Activated naive CD8-positive, alpha-beta T cell treated with anti-CD3 and anti-CD28 coated beads, Interleukin-2, amount 10 ng/mL, durations not matched to agents 7 days and 5 days (primary cell): ENCODE measurements at regions not wholly inside any gene's neighbourhood (a gene's known extent, or its start where the extent isn't known, plus 50 kb on each side); places are given as distances from the start of the nearest gene placed in this dataset.
"Not testable (repeated sequence)": the region's sequence is repeated elsewhere in the genome, so short reads cannot be mapped to it uniquely, and the experiment has no call there.

ENCODE experiments used
- ATAC-seq: fragments of 150-1000 bp; cut with Tn5 transposase; one replicate; pipeline ENCODE4 v1.10.0; 2021; ENCODE audit warnings: low read depth, moderate library complexity
- POLR2A ChIA-PET: fragments of 350-600 bp; sonication (Branson Sonifier 250); formaldehyde crosslinking; loops from one replicate; lab custom pipeline; 2021; ENCODE audit warnings: antibody characterized with exemption; lab: Charles Lee
- DNase-seq: peaks from one replicate; pipeline ENCODE4 v3.0.0; 2021
- H3K27ac Mint-ChIP-seq: one replicate; pipeline ENCODE4 v1.8.0; 2022; ENCODE audit warnings: mild to moderate bottlenecking, mixed read lengths
- H3K27me3 Mint-ChIP-seq: one replicate; pipeline ENCODE4 v1.8.0; 2022; ENCODE audit warnings: mild to moderate bottlenecking, moderate library complexity, mixed read lengths
- H3K36me3 Mint-ChIP-seq: one replicate; pipeline ENCODE4 v1.8.0; 2021; ENCODE audit warnings: mild to moderate bottlenecking, mixed read lengths
- H3K4me1 Mint-ChIP-seq: one replicate; pipeline ENCODE4 v1.8.0; 2021; ENCODE audit warnings: mixed read lengths
- H3K4me3 Mint-ChIP-seq: one replicate; pipeline ENCODE4 v1.8.0; 2022; ENCODE audit warnings: mild to moderate bottlenecking, moderate library complexity, mixed read lengths
- H3K9me3 Mint-ChIP-seq: one replicate; pipeline ENCODE4 v1.8.0; 2021; ENCODE audit warnings: mixed read lengths

DNA sequence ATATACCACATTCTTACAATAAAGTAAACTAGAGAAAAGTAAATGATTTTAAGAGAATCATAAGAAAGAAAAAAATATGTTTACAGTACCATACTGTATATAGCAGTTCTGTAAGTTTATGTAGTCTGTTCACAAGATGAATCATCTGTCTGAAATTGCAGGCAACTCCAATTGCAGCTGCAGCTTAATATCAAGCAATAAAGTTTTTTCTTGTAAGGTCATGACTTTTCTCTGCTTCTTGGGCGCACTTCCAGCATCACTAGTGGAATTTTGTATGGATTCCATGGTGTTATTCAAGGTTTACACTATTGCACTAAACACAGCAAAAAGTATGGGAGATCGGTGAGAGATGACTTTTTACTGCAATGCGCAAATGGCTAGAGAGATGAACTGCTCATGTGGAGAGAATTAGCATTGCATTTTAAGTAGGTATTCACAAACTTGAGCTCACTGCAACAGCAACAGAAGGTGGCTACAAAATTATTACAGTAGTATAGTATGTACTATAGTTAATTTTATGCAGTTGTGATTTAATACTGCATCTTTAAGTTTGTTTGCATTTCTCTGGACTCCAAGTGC is 445.4 kb upstream of the OR4E1 start:
- H3K27ac Mint-ChIP-seq = peak overlapping the region; percentile 78
- H3K27me3 Mint-ChIP-seq = no peaks in the 10 kb centered on the region
- H3K9me3 Mint-ChIP-seq = no peaks in the 10 kb centered on the region
- H3K4me1 Mint-ChIP-seq = peaks cover 11% of the 10 kb centered on the region
- peak overlapping the region; percentile 62 for H3K4me3 Mint-ChIP-seq
- DNase-seq (no peak), ATAC-seq (no peak)
- POLR2A ChIA-PET = interaction anchor here (0.8 to 1.6 kb wide), 2 partner anchors 437 to 443 kb away, joined by 3 to 4 read pairs; no protein-coding TSS in a partner anchor
- no peaks in the 10 kb centered on the region for H3K36me3 Mint-ChIP-seq

DNA sequence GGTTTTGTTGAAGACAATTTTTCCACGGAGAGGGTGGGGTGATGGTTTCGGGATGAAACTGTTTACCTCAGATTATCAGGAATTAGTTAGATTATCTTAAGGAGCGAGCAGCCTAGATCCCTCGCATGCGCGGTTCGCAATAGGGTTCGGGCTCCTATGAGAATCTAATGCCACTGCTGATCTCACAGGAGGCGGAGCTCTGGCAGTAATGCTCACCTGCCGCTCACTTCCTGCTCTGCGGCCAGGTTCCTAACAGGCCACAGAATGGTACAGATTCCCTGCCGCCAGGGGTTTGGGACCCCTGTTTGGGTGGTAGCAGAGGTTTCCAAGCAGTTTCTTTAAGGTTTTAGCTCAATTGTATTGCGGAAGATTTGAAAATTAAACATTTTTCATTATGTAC is 439.8 kb upstream of the OR4E1 start:
- Mint-ChIP-seq H3K27me3 (no peaks in the 10 kb centered on the region), H3K4me3 (peak overlapping the region; percentile 81), H3K27ac (peak overlapping the region; percentile 79), H3K4me1 (peaks cover 6% of the 10 kb centered on the region), H3K36me3 (no peaks in the 10 kb centered on the region), H3K9me3 (no peaks in the 10 kb centered on the region)
- POLR2A ChIA-PET = interaction anchor here (0.6 kb wide), 1 partner anchor 468 kb away, joined by 5 read pairs; no protein-coding TSS in a partner anchor
- ATAC-seq = peak; percentile 45
- no peak for DNase-seq

GRCh38 chr14:22112004-22112403 is 438.4 kb upstream of the OR4E1 start:
- peak overlapping the region; percentile 81 for H3K4me3 Mint-ChIP-seq
- H3K36me3 Mint-ChIP-seq = no peaks in the 10 kb centered on the region
- DNase-seq (peak; percentile 45), ATAC-seq (no peak)
- no peaks in the 10 kb centered on the region for H3K27me3 Mint-ChIP-seq
- H3K9me3 Mint-ChIP-seq = no peaks in the 10 kb centered on the region
- POLR2A ChIA-PET = interaction anchor here (1.1 to 1.5 kb wide), 2 partner anchors 66 to 399 kb away, joined by 4 to 5 read pairs; no protein-coding TSS in a partner anchor
- H3K27ac Mint-ChIP-seq = peak overlapping the region; percentile 79
- H3K4me1 Mint-ChIP-seq = peaks cover 11% of the 10 kb centered on the region

DNA sequence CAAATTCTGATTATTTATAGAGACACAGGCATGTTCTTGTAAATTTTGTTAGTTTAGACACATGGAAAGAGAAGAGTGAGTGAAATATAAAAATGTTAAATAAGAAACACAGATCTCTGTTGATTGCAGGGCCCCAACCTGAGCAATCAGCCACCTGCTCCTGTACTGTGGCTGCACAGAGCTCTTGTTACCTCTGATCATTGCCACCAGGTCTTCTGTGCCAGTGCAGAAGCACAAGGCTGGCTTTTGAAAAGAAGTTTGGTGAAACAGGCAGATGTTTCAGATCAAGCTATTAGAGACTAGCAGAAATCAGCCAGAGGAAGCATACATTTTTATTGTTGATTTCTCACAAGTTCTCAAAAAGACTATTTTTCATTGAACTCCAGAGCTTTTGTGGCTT is 434.1 kb upstream of the OR4E1 start:
- no peak for ATAC-seq

GRCh38 chr14:22106700-22107697 is 433.4 kb upstream of the OR4E1 start:
- Mint-ChIP-seq H3K27ac (peak overlapping the region; percentile 69), H3K4me1 (peaks cover 9% of the 10 kb centered on the region), H3K36me3 (no peaks in the 10 kb centered on the region), H3K9me3 (no peaks in the 10 kb centered on the region), H3K27me3 (no peaks in the 10 kb centered on the region), H3K4me3 (peak overlapping the region; percentile 44)
- no peak for ATAC-seq
- POLR2A ChIA-PET = interaction anchor here (1.6 kb wide), 1 partner anchor 10 kb away, joined by 4 read pairs; no protein-coding TSS in a partner anchor
- DNase-seq = no peak

More for the DNA sequence above, 434.1 kb upstream of the OR4E1 start:
- Mint-ChIP-seq H3K27me3 (no peaks in the 10 kb centered on the region), H3K4me1 (peaks cover 10% of the 10 kb centered on the region), H3K36me3 (no peaks in the 10 kb centered on the region), H3K9me3 (no peaks in the 10 kb centered on the region), H3K27ac (peak overlapping the region; percentile 69), H3K4me3 (peak overlapping the region; percentile 44)
- POLR2A ChIA-PET = interaction anchor here (1.6 kb wide), 1 partner anchor 10 kb away, joined by 4 read pairs; no protein-coding TSS in a partner anchor
- no peak for DNase-seq

- ATAC-seq = peak; percentile 33
- Mint-ChIP-seq H3K36me3 (no peaks in the 10 kb centered on the region), H3K4me3 (peak overlapping the region; percentile 69), H3K27ac (peak overlapping the region; percentile 74), H3K4me1 (peaks cover 9% of the 10 kb centered on the region), H3K9me3 (no peaks in the 10 kb centered on the region), H3K27me3 (no peaks in the 10 kb centered on the region)
- DNase-seq = no peak
- POLR2A ChIA-PET = interaction anchor here (0.7 to 1.5 kb wide), 2 partner anchors 36 to 413 kb away, joined by 3 read pairs; no protein-coding TSS in a partner anchor
These were observed 432.0 kb upstream of the OR4E1 start for GRCh38 chr14:22105624-22106006.

DNA sequence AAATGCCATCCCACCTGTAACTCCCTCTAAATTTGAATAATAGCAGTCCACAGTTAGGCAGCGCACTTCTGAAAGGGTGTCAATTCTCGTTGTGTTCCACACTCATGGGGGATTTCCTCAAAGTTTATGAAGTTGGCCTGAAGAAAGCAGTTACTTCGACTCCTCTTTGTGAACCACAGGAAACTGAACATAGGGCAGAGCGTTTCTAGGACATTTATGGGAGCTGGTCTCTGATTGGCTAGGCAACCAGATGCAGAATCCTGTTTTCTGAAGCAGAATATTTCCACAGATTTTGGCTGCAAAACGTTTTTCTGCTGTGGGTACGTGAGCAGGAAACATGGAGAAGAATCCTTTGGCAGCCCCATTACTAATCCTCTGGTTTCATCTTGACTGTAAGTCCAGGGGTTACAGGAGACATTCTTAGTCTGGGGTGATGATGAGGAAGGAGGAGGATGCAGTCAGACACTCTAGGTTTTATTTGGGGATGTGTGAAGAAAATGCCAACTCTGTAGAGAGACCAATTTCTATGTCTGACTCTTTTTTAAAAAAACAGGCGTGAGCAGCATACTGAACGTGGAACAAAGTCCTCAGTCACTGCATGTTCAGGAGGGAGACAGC is 431.5 kb upstream of the OR4E1 start:
- POLR2A ChIA-PET = interaction anchor here (0.7 to 1.5 kb wide), 3 partner anchors 35 to 413 kb away, joined by 3 to 4 read pairs (median 3); no protein-coding TSS in a partner anchor
- H3K4me1 Mint-ChIP-seq = peaks cover 9% of the 10 kb centered on the region
- ATAC-seq (peak; percentile 23), DNase-seq (no peak)
- peak overlapping the region; percentile 69 for H3K4me3 Mint-ChIP-seq
- H3K36me3 Mint-ChIP-seq = no peaks in the 10 kb centered on the region
- no peaks in the 10 kb centered on the region for H3K9me3 Mint-ChIP-seq
- H3K27me3 Mint-ChIP-seq = no peaks in the 10 kb centered on the region
- H3K27ac Mint-ChIP-seq = peak overlapping the region; percentile 74

- not testable (repeated sequence) for H3K9me3 Mint-ChIP-seq, H3K27me3 Mint-ChIP-seq, ATAC-seq, H3K36me3 Mint-ChIP-seq, H3K27ac Mint-ChIP-seq, H3K4me3 Mint-ChIP-seq, DNase-seq
- peaks cover 23% of the 10 kb centered on the region for H3K4me1 Mint-ChIP-seq
- POLR2A ChIA-PET = interaction anchor here (1.0 kb wide), 1 partner anchor 16 kb away, joined by 5 read pairs; no protein-coding TSS in a partner anchor
These were observed 427.1 kb upstream of the OR4E1 start for GRCh38 chr14:22100764-22101120.

DNA sequence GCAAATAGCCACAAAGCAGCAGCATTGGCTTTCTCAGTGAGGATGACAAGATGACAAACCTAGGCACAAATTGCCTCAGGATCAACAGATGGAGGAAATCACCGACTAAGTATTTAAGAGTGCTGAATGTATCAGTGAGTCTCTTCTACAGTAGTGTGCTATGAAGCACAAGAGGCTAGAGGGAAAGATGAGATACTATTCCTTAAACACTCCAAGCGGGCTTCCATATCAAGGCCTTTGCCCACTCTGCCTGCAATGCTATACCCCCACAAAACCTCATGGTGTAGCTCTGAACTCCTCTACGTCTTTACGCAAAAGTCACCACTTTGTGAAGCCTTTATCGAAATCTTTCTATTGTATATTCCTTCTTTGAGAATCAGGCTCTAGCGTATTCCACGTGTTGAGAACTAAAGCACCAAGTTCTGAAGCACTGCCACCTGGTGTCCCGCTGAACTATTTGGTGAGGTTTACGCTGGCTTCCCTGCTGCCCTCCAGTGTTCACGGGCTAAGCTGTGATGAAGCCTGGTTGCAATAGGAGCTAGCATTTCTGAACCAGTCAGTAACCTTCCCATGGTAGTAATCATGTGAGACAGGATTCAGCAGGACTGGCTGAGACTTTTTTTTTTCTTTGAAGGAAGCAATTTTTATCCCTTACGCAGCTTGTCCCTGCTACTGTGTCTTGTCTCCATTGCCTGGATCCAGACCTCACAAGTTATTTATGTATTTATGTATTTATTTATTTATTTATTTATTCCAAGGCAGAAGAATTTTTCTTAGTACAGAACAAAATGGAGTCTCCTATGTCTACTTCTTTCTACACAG is 426.5 kb upstream of the OR4E1 start:
- Mint-ChIP-seq H3K36me3 (no peaks in the 10 kb centered on the region), H3K27ac (peak overlapping the region; percentile 38), H3K27me3 (no peaks in the 10 kb centered on the region), H3K4me1 (peaks cover 23% of the 10 kb centered on the region), H3K9me3 (no peaks in the 10 kb centered on the region), H3K4me3 (no peak overlapping the region)
- DNase-seq (peak; percentile 34), ATAC-seq (peak; percentile 58)
- POLR2A ChIA-PET = interaction anchor here (1.0 kb wide), 1 partner anchor 16 kb away, joined by 5 read pairs; no protein-coding TSS in a partner anchor

DNA sequence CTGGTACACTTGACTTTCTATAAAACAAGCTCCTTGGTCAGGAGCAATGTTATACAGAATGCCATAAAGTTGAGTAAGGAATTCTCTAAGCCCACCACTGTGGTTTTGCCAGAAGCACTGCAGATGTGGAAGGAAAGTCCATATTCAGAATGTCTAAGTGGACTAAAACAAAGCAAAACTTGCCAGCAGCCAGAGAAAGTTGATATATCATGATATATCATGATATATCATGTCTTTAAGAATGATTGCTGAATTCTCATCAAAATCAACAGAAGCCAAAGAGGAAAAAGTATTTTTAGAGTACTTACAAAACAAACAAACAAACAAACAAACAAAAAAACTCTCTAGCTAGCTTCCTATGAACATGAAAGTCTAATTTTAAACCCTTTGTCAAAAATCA is 424.8 kb upstream of the OR4E1 start:
- H3K4me1 Mint-ChIP-seq = peaks cover 23% of the 10 kb centered on the region
- POLR2A ChIA-PET = interaction anchor here (1.2 to 1.7 kb wide), 4 partner anchors 9 to 458 kb away, joined by 3 to 8 read pairs (median 4); no protein-coding TSS in a partner anchor
- no peaks in the 10 kb centered on the region for H3K9me3 Mint-ChIP-seq
- H3K36me3 Mint-ChIP-seq = no peaks in the 10 kb centered on the region
- ATAC-seq = no peak
- H3K27ac Mint-ChIP-seq = peak overlapping the region; percentile 94
- no peaks in the 10 kb centered on the region for H3K27me3 Mint-ChIP-seq
- peak overlapping the region; percentile 60 for H3K4me3 Mint-ChIP-seq
- DNase-seq = no peak

DNA sequence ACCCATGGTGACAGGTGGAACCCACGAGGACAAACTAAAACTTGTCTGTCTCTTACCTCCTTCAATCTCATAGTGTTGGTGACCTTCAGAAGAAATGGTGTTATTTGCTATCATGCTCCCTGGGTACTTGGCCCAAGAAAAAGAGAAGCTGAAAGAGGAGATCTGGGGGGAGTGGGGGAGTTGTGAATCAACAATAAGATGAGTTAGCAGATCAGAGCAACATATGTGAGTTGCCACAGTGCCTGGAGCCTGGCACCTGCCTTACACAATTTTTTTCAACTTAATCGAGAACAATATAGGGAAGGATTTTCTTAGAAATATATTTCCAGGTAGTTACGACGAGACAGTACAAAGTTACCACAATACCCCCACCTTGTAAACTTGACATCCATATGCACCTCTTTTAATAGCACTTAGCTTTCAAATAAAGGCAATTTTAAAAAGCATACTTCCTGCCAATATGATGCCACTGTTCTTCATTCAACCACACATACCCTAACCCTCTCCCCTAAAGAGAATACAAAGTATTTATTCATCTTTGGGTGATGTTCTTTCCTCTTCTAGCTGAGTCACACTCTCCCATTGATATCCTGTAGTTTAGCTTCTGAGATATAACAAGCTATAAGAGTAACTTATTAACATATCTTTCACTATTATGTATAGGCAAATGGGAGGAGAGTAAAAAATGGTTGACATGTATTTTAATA is 424.1 kb upstream of the OR4E1 start:
- peak overlapping the region; percentile 84 for H3K4me3 Mint-ChIP-seq
- ATAC-seq (peak; percentile 33), DNase-seq (no peak)
- H3K36me3 Mint-ChIP-seq = no peaks in the 10 kb centered on the region
- H3K27me3 Mint-ChIP-seq = no peaks in the 10 kb centered on the region
- POLR2A ChIA-PET = interaction anchor here (1.2 to 1.7 kb wide), 3 partner anchors 10 to 458 kb away, joined by 3 to 8 read pairs (median 4); no protein-coding TSS in a partner anchor
- peak overlapping the region; percentile 94 for H3K27ac Mint-ChIP-seq
- no peaks in the 10 kb centered on the region for H3K9me3 Mint-ChIP-seq
- peaks cover 23% of the 10 kb centered on the region for H3K4me1 Mint-ChIP-seq
